GM12872 (cell line): ENCODE measurements at regions not wholly inside any gene's neighbourhood (a gene's known extent, or its start where the extent isn't known, plus 50 kb on each side); places are given as distances from the start of the nearest gene placed in this dataset.

ENCODE experiments used
- TF ChIP-seq, protein P1 (sequence below): IDR thresholded peaks from 3 replicates; pipeline ENCODE4 v1.5.1; 2011; ENCODE audit warnings: low read depth, mild to moderate bottlenecking, low read length, moderate library complexity; ENCODE audit not compliant: insufficient read depth

- TF ChIP-seq, protein P1, sequence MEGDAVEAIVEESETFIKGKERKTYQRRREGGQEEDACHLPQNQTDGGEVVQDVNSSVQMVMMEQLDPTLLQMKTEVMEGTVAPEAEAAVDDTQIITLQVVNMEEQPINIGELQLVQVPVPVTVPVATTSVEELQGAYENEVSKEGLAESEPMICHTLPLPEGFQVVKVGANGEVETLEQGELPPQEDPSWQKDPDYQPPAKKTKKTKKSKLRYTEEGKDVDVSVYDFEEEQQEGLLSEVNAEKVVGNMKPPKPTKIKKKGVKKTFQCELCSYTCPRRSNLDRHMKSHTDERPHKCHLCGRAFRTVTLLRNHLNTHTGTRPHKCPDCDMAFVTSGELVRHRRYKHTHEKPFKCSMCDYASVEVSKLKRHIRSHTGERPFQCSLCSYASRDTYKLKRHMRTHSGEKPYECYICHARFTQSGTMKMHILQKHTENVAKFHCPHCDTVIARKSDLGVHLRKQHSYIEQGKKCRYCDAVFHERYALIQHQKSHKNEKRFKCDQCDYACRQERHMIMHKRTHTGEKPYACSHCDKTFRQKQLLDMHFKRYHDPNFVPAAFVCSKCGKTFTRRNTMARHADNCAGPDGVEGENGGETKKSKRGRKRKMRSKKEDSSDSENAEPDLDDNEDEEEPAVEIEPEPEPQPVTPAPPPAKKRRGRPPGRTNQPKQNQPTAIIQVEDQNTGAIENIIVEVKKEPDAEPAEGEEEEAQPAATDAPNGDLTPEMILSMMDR = no peak
Observed at GRCh38 chr11:109034339-109034696, 369.4 kb downstream of the DDX10 start.

DNA sequence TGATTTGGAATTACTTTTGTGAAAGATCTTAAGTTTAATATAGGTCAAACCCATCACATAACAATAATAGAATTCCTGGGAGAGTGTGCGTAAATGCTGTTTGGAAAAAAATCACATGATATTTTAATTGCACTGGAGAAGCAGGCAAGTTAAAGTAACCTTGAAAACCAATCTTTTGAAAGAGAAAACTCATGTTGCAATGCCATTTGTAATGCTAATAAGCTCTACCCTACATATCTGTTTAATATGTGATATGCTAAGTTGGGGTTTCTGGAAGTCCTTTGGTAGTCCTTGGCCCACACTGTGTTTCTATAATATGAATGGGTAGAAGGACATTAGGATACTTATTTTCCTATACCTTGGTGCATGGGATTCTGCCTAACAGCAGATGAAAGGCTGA lies 370.4 kb downstream of the DDX10 start:
- TF ChIP-seq, protein P1 = no peak

- TF ChIP-seq, protein P1 = no peak
Observed at GRCh38 chr11:109036011-109036410, 371.1 kb downstream of the DDX10 start.

DNA sequence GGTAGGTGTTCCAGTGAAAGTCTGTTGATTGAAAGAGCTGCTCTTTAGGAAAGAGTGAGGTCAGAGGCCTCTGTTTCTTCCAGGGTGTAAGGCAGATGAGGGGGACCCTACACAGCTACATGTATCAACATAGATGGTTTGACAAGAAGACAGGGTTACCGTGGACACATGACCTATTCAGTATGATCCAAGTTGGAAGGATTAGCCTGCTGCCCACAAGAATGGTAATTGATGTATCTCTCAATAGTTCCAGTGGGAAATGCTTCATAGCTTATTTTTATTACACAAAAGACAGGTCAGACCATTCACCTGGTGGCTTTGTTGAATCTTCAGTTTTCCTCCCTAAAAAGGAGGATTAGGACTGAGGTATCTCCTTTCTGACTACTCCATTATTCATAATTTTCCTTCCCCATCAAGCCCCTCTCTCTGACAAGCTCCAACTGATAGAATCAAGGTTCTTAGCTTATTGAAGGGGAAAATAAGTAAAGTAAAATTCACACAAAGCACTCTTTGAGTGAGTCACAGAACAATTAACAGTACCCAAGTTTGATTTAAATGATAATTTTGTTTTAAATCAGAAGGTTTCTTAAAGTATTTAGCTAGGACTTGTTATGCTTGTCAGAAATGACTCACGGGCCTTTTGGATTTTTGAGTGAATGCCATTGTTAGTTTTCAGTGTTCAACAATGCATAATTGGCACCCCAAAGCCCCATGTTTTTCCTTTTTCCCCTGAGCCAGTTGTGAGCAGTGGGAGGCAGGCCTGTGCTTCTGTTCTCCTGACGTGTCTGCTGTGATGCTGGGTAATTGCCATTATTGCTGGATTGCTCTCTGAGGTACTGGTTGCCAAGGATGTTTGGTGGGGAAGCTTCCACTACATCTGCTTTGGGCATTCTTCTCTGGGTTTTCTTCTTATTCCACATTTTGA lies 373.2 kb downstream of the DDX10 start:
- TF ChIP-seq, protein P1 = no peak

DNA sequence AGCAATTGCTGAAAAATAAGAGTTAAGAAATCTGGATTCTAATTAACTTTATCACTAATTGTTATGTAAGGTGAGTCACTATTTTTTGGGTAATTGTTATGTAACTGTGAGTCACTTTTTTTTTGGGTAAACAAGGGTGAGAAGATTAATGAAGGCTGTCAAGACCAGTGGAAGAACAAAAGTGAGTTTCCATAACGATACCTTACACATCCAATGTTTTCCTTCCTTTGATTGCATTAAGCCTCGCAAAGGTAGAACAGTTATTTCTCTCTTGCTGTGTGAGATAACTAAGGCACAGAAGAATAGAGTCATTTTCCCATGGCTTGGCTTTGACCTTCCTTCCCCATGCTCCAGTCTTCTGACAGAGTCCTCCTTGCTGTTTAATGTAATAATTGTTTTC lies 374.7 kb downstream of the DDX10 start:
- TF ChIP-seq, protein P1 = no peak

DNA sequence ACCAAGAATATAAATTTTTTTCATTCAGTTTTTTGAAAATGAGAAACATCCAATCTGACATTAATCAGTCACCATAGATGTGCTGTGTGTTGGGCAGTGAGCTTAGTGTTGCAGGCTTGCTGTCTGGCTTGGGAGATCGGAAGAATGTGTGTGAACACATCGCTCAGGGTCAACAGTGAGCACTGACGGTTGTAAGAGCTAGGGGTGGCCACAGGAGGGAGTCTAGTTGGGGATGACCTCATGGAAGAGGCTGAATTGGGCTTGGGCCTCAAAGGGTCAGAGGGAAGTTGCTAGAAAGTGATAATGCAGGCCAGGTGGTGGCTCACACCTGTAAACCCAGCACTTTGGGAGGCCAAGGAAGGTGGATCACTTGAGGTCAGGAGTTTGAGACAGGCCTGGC lies 375.4 kb downstream of the DDX10 start:
- TF ChIP-seq, protein P1 = peak; percentile 40

GRCh38 chr11:109041876-109042275 lies 377.0 kb downstream of the DDX10 start:
- TF ChIP-seq, protein P1 = no peak
